ENCODE measurements at regions not wholly inside any gene's neighbourhood (a gene's known extent, or its start where the extent isn't known, plus 50 kb on each side); places are given as distances from the start of the nearest gene placed in this dataset.

GRCh38 chr9:102840335-102840734 lies 154.8 kb upstream of the CYLC2 start:
- Histone ChIP-seq H3K4me1 (ENCODE audit: control insufficient read depth, insufficient read depth, low read length) (no peaks in the 10 kb centered on the region), H3K27ac (ENCODE audit: low read depth, low read length) (no peak overlapping the region), H3K27me3 (ENCODE audit: control insufficient read depth, insufficient read depth, low read length, poor library complexity, severe bottlenecking) (no peaks in the 10 kb centered on the region), H3K36me3 (ENCODE audit: control insufficient read depth, insufficient read depth, low read length) (no peaks in the 10 kb centered on the region), H3K9ac (ENCODE audit: extremely low read depth, low read length, poor library complexity, severe bottlenecking) (no peak overlapping the region), H3K4me3 (ENCODE audit: low read length) (no peak overlapping the region), H3K9me3 (ENCODE audit: control insufficient read depth, low read length) (peaks cover 33% of the 10 kb centered on the region)
- H3K36me3 Mint-ChIP-seq (ENCODE audit: low read depth), result no peaks in the 10 kb centered on the region
- H3K4me3 Mint-ChIP-seq, result no peak overlapping the region
- no peak for TF ChIP-seq CTCF (conservative IDR thresholded peaks at IDR 0.05)
- DNase-seq, result no peak
- H3K9me3 Mint-ChIP-seq, result no peaks in the 10 kb centered on the region
- H3K27me3 Mint-ChIP-seq (ENCODE audit: insufficient read depth), result no peaks in the 10 kb centered on the region
- 90 to 95% methylated on average over 3 of the region's 3 CpGs for WGBS, 2 experiments (ENCODE audit: insufficient coverage in 1 of 2, insufficient read length in 1 of 2)
- H3K4me1 Mint-ChIP-seq, result peaks cover 5% of the 10 kb centered on the region
- H3K27ac Mint-ChIP-seq, result no peak overlapping the region

GRCh38 chr9:102832814-102833213 lies 162.3 kb upstream of the CYLC2 start:
- H3K4me3 Mint-ChIP-seq, result no peak overlapping the region
- WGBS, 2 experiments (ENCODE audit: insufficient coverage in 1 of 2, insufficient read length in 1 of 2), result 69 to 73% methylated on average over 3 of the region's 3 CpGs
- H3K4me3 ChIP-seq (ENCODE audit: low read length), result no peak overlapping the region
- peaks cover 44% of the 10 kb centered on the region for H3K9me3 ChIP-seq (ENCODE audit: control insufficient read depth, low read length)
- H3K27ac ChIP-seq (ENCODE audit: low read depth, low read length), result no peak overlapping the region
- H3K27me3 Mint-ChIP-seq (ENCODE audit: insufficient read depth), result no peaks in the 10 kb centered on the region
- H3K4me1 Mint-ChIP-seq, result no peaks in the 10 kb centered on the region
- no peak for DNase-seq
- no peak overlapping the region for H3K9ac ChIP-seq (ENCODE audit: extremely low read depth, low read length, poor library complexity, severe bottlenecking)
- H3K36me3 ChIP-seq (ENCODE audit: control insufficient read depth, insufficient read depth, low read length), result no peaks in the 10 kb centered on the region
- H3K27ac Mint-ChIP-seq, result no peak overlapping the region
- no peaks in the 10 kb centered on the region for H3K27me3 ChIP-seq (ENCODE audit: control insufficient read depth, insufficient read depth, low read length, poor library complexity, severe bottlenecking)
- no peaks in the 10 kb centered on the region for H3K4me1 ChIP-seq (ENCODE audit: control insufficient read depth, insufficient read depth, low read length)
- no peaks in the 10 kb centered on the region for H3K36me3 Mint-ChIP-seq (ENCODE audit: low read depth)
- TF ChIP-seq CTCF (conservative IDR thresholded peaks at IDR 0.05), result no peak
- no peaks in the 10 kb centered on the region for H3K9me3 Mint-ChIP-seq

GRCh38 chr9:102796244-102796643 lies 198.9 kb upstream of the CYLC2 start:
- Histone ChIP-seq H3K36me3 (ENCODE audit: control insufficient read depth, insufficient read depth, low read length) (no peaks in the 10 kb centered on the region), H3K9ac (ENCODE audit: extremely low read depth, low read length, poor library complexity, severe bottlenecking) (no peak overlapping the region), H3K9me3 (ENCODE audit: control insufficient read depth, low read length) (peaks cover 40% of the 10 kb centered on the region), H3K4me3 (ENCODE audit: low read length) (no peak overlapping the region), H3K27ac (ENCODE audit: low read depth, low read length) (no peak overlapping the region), H3K27me3 (ENCODE audit: control insufficient read depth, insufficient read depth, low read length, poor library complexity, severe bottlenecking) (no peaks in the 10 kb centered on the region), H3K4me1 (ENCODE audit: control insufficient read depth, insufficient read depth, low read length) (no peaks in the 10 kb centered on the region)
- no peak overlapping the region for H3K27ac Mint-ChIP-seq
- no peak overlapping the region for H3K4me3 Mint-ChIP-seq
- H3K9me3 Mint-ChIP-seq, result peaks cover 20% of the 10 kb centered on the region
- no peaks in the 10 kb centered on the region for H3K4me1 Mint-ChIP-seq
- 59 to 74% methylated on average over 2 to 5 of the region's 5 CpGs for whole genome bisulfite sequencing, 2 experiments (ENCODE audit: insufficient coverage in 1 of 2, insufficient read length in 1 of 2)
- H3K36me3 Mint-ChIP-seq (ENCODE audit: low read depth), result no peaks in the 10 kb centered on the region
- no peak for DNase-seq
- H3K27me3 Mint-ChIP-seq (ENCODE audit: insufficient read depth), result no peaks in the 10 kb centered on the region
- no peak for TF ChIP-seq CTCF (conservative IDR thresholded peaks at IDR 0.05)
